Testis (tissue), 2 donors: ENCODE measurements at regions not wholly inside any gene's neighbourhood (a gene's known extent, or its start where the extent isn't known, plus 50 kb on each side); places are given as distances from the start of the nearest gene placed in this dataset.
"Not testable (repeated sequence)": the region's sequence is repeated elsewhere in the genome, so short reads cannot be mapped to it uniquely, and the experiment has no call there.

Experiments used
- DNase-seq: peaks from one replicate; pipeline ENCODE4 v3.0.0-alpha.2; 2019
- H3K27ac ChIP-seq, 2 donors: fragments of 200-600 bp; sonication (generic); one replicate each; pipeline ENCODE4 v1.5.1; 2019
- H3K27me3 ChIP-seq: fragments of 200-600 bp; sonication (generic); one replicate; pipeline ENCODE4 v1.5.1; 2019
- H3K36me3 ChIP-seq: fragments of 200-600 bp; sonication (generic); one replicate; pipeline ENCODE4 v1.5.1; 2017; ENCODE audit warnings: low read depth; ENCODE audit errors: missing control alignments
- H3K4me1 ChIP-seq: fragments of 200-600 bp; sonication (generic); one replicate; pipeline ENCODE4 v1.5.1; 2019
- H3K4me3 ChIP-seq, 2 donors: fragments of 200-600 bp; sonication (generic); one replicate each; pipeline ENCODE4 v1.5.1; 2017 to 2019
- H3K9me3 ChIP-seq: fragments of 200-600 bp; sonication (generic); one replicate; pipeline ENCODE4 v1.5.1; 2017
- POLR2A ChIP-seq: fragments of 450-650 bp; IDR thresholded peaks from one replicate; pipeline ENCODE4 v1.6.1; 2017; ENCODE audit warnings: antibody characterized with exemption, mild to moderate bottlenecking, moderate library complexity
- WGBS, 2 donors: methylation state at CpG; one replicate each; pipeline ENCODE4 v1.1.5; 2018; 5-methylcytosine and 5-hydroxymethylcytosine counted together
- intact Hi-C: fragments of 100-400 bp; cut with DNase I; formaldehyde crosslinking; loops from one replicate; pipeline ENCODE4 v1.15.1; 2023; ENCODE audit warnings: low total_unique reads
- TF ChIP-seq, protein P1 (sequence below), 3 experiments: fragments of 450-650 bp in 2 of 3; fragments of 200-600 bp in 1 of 3; sonication (generic) in 1 of 3; IDR thresholded peaks; one replicate each; pipeline ENCODE4 v1.5.1; 2016 to 2019; ENCODE audit warnings: antibody characterized with exemption in 3 of 3, mild to moderate bottlenecking in 2 of 3, moderate library complexity in 1 of 3

DNA sequence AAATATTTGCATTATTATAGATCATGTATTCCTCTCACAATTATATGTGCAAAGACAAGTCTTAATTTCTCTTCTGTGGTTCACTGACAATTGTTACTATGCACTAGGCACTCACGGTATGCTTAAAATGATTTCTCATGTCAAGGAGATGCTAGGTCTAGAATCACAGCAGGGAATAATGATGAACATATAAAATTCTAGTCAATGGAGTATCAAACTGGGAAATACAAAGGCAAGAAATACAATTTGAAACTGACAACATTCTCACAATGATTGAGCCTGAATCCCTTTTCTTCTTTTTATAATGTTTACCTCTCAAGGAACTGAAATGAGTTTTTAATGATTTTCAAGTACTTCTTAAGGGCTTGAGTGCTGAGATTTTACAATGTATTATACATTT, 302.3 kb upstream of the GRAMD2B start:
- WGBS, 2 donors: 87 to 90% methylated on average over 1 of the region's 1 CpG
- H3K4me3 ChIP-seq: no peak overlapping the region
- no peaks in the 10 kb centered on the region for H3K9me3 ChIP-seq
- intact Hi-C loops: no loop called here
- no peak for TF ChIP-seq POLR2A
- TF ChIP-seq, protein P1, sequence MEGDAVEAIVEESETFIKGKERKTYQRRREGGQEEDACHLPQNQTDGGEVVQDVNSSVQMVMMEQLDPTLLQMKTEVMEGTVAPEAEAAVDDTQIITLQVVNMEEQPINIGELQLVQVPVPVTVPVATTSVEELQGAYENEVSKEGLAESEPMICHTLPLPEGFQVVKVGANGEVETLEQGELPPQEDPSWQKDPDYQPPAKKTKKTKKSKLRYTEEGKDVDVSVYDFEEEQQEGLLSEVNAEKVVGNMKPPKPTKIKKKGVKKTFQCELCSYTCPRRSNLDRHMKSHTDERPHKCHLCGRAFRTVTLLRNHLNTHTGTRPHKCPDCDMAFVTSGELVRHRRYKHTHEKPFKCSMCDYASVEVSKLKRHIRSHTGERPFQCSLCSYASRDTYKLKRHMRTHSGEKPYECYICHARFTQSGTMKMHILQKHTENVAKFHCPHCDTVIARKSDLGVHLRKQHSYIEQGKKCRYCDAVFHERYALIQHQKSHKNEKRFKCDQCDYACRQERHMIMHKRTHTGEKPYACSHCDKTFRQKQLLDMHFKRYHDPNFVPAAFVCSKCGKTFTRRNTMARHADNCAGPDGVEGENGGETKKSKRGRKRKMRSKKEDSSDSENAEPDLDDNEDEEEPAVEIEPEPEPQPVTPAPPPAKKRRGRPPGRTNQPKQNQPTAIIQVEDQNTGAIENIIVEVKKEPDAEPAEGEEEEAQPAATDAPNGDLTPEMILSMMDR (IDR thresholded peaks at IDR 0.05): no peak
- H3K4me1 ChIP-seq: peaks cover 4% of the 10 kb centered on the region
- no peak for DNase-seq
- no peaks in the 10 kb centered on the region for H3K27me3 ChIP-seq
- H3K36me3 ChIP-seq: no peaks in the 10 kb centered on the region
- no peak overlapping the region for H3K27ac ChIP-seq

DNA sequence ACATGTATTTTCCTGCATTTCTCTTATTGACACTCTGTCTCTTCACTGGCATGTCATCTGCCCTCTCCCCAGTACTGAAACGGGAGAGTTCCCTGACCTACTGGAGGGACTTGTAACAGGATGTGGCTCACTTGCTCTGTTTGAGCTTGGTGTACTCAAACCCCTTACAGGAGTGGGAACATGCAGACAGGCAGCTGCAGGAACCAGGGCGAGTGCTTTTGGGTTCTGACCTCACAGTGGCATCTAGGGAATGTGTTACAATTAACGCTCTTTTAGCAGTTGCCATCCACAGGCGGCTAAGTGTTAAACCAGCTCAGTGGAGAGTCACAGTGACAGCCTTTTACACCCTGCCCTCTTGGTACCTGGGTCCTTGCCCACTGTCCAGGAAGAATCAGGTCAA, 300.3 kb upstream of the GRAMD2B start:
- TF ChIP-seq, protein P1 (IDR thresholded peaks at IDR 0.05): no peak
- no peak for TF ChIP-seq POLR2A
- Histone ChIP-seq H3K27ac (no peak overlapping the region), H3K36me3 (no peaks in the 10 kb centered on the region), H3K9me3 (no peaks in the 10 kb centered on the region), H3K27me3 (no peaks in the 10 kb centered on the region), H3K4me3 (no peak overlapping the region), H3K4me1 (peaks cover 4% of the 10 kb centered on the region)
- 79 to 83% methylated on average over 3 to 4 of the region's 4 CpGs for WGBS, 2 donors
- intact Hi-C loops: no loop called here
- no peak for DNase-seq

DNA sequence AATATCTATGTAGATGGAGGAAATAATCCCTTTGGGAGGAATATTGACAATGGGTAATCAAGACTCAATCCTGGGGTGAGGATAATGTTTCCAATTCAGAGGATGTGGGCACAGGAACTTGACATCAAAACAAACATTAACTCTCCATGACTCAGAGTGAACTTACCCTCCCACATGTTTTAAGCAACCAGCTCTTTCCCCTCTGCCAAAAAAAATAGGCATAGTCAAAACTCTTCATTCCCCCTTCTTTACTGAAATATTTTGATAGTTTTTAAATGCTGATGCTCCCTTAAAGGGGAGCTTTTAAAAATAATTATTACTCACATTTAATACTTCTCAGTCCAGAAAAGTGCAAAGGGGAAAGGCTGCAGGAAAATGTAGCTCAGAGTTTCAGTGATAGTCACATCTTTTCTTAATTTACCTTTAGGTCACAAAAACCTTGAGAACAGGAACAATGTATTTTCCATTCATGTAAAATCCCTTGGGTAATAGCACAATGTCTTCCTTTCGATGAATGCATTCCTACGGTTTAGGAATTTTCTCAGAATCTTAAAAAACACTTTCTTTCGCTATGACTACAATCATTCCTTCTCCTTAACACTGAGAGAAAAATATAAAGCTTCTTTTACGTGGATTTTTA, 298.4 kb upstream of the GRAMD2B start:
- H3K9me3 ChIP-seq: no peaks in the 10 kb centered on the region
- peaks cover 4% of the 10 kb centered on the region for H3K4me1 ChIP-seq
- TF ChIP-seq, protein P1 (IDR thresholded peaks at IDR 0.05): no peak
- TF ChIP-seq POLR2A: no peak
- intact Hi-C loops: no loop called here
- no peaks in the 10 kb centered on the region for H3K27me3 ChIP-seq
- DNase-seq: no peak
- no peaks in the 10 kb centered on the region for H3K36me3 ChIP-seq
- H3K27ac ChIP-seq: no peak overlapping the region
- WGBS, 2 donors: 44 to 48% methylated on average over 4 of the region's 4 CpGs
- H3K4me3 ChIP-seq: no peak overlapping the region

DNA sequence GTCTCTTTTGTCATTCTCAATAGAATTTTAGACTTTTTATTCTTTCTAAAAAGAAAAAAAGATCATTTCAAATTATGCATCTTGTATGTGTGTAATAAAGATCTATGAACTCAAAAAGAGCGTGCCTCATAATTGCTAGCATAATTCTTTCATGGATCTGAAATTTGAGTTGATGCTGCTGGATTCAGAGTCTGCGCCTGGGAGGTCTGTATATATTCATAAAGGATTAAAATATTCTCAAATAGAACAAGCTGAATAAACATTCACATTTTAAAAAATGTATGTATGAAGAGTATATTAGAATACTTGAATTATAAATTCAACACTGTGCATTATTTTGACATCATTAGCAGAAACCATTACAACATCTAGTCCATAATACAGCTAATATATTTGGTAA, 297.8 kb upstream of the GRAMD2B start:
- H3K36me3 ChIP-seq: no peaks in the 10 kb centered on the region
- H3K4me3 ChIP-seq: no peak overlapping the region
- no peak for DNase-seq
- H3K4me1 ChIP-seq: peaks cover 4% of the 10 kb centered on the region
- no peaks in the 10 kb centered on the region for H3K9me3 ChIP-seq
- H3K27me3 ChIP-seq: no peaks in the 10 kb centered on the region
- TF ChIP-seq, protein P1 (IDR thresholded peaks at IDR 0.05): no peak
- no peak for TF ChIP-seq POLR2A
- intact Hi-C loops: no loop called here
- H3K27ac ChIP-seq: no peak overlapping the region
- WGBS, 2 donors: 89 to 95% methylated on average over 2 of the region's 2 CpGs

DNA sequence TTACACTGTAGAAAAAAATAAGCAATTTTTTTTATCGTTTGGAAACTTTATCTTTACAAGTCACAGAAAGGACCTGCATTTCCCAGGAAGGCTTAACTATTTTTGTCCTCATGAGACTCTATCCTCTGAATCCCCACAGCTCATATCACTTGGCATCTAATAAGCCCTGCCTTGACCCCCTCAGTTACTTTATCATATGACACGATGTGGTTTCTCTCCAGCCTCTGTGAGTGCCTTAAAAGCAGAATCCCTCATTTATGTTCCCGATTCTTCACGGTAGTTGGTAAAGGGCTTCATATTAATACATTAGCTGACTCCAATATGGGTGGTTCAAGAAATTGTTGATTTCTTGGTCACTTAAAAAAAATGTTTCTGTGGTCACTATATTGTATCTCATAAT, 296.6 kb upstream of the GRAMD2B start:
- 55 to 74% methylated on average over 4 of the region's 4 CpGs for WGBS, 2 donors
- no peak for TF ChIP-seq POLR2A
- TF ChIP-seq, protein P1 (IDR thresholded peaks at IDR 0.05): no peak

DNA sequence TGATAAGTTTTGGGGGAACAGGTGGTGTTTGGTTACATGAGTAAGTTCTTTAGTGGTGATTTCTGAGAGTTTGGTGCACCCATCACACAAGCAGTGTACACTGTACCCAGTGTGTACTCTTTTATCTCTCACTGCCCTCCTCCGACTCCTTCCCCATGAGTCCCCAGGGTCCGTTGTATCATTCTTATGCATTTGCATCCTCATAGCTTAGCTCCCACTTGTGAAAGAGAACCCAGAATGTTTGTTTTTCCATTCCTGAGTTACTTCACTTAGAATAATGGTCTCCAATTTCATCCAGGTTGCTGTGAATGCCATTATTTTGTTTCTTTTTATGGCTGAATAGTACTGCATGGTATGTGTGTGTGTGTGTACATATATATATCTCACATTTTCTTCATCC, 295.8 kb upstream of the GRAMD2B start:
- DNase-seq, H3K27me3 ChIP-seq, intact Hi-C loops, H3K9me3 ChIP-seq, H3K4me3 ChIP-seq, H3K36me3 ChIP-seq, H3K4me1 ChIP-seq, H3K27ac ChIP-seq: not testable (repeated sequence)
- WGBS, 2 donors: 30 to 72% methylated on average over 2 of the region's 2 CpGs

More for the DNA sequence above, 296.6 kb upstream of the GRAMD2B start:
- Histone ChIP-seq H3K4me1 (peaks cover 4% of the 10 kb centered on the region), H3K27ac (no peak overlapping the region), H3K9me3 (no peaks in the 10 kb centered on the region), H3K4me3 (no peak overlapping the region), H3K36me3 (no peaks in the 10 kb centered on the region), H3K27me3 (no peaks in the 10 kb centered on the region)
- intact Hi-C loops: no loop called here
- no peak for DNase-seq
